Colonic mucosa (tissue), 4 donors: ENCODE measurements at regions not wholly inside any gene's neighbourhood (a gene's known extent, or its start where the extent isn't known, plus 50 kb on each side); places are given as distances from the start of the nearest gene placed in this dataset.
A peak's percentile ranks its signal among the peaks of the same experiment; 100 is the strongest.

ENCODE experiments used
- DNase-seq: peaks from one replicate; pipeline ENCODE4 v3.0.0-alpha.2; 2020
- H3K27ac ChIP-seq: fragments of 200-600 bp; one replicate; pipeline ENCODE4 v1.8.0; 2021
- H3K27me3 ChIP-seq: fragments of 200-600 bp; one replicate; pipeline ENCODE4 v1.8.0; 2021
- H3K36me3 ChIP-seq: fragments of 200-600 bp; one replicate; pipeline ENCODE4 v1.8.0; 2021
- H3K4me1 ChIP-seq: fragments of 200-600 bp; one replicate; pipeline ENCODE4 v1.8.0; 2021; ENCODE audit warnings: mild to moderate bottlenecking
- H3K4me3 ChIP-seq: fragments of 200-600 bp; one replicate; pipeline ENCODE4 v1.8.0; 2021
- H3K9ac ChIP-seq, 2 donors: one replicate each; pipeline ENCODE4 v1.7.0; 2013; ENCODE audit warnings: control low read depth in 2 of 2, low read depth in 2 of 2, low read length in 2 of 2
- H3K9me3 ChIP-seq: fragments of 200-600 bp; one replicate; pipeline ENCODE4 v1.8.0; 2021
- intact Hi-C: fragments of 100-400 bp; cut with DNase I; formaldehyde crosslinking; loops from one replicate; pipeline ENCODE4 v1.14.1; 2022
- TF ChIP-seq, protein P1 (sequence below): fragments of 200-600 bp; IDR thresholded peaks from one replicate; pipeline ENCODE4 v1.8.0; 2022; ENCODE audit warnings: antibody characterized with exemption, mild to moderate bottlenecking
- donor health status: healthy.
- donor health status: DM: no; HTN: no; CAD: no.
- donor health status: DM: no; HTN: no; CAD: no.

DNA sequence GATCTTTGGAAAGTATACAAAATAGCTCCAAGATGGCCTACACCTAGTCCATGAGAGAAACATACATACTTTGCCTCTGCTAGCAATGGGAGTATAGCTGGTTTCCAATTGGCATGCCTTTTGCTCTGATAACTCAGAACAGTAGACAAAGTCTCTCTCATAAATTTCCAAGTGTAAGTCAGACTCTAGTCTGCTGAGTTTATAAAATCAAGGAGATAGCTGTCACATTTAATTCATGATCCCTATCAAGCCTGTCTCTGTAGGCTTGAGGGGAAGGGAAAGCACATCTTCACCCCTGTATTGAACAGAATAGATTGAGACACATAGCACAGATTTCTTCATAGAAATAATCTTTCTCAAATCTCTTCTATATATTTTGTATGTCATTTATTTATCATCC lies 87.8 kb upstream of the HTR1B start:
- intact Hi-C loops, result no loop called here
- TF ChIP-seq, protein P1, sequence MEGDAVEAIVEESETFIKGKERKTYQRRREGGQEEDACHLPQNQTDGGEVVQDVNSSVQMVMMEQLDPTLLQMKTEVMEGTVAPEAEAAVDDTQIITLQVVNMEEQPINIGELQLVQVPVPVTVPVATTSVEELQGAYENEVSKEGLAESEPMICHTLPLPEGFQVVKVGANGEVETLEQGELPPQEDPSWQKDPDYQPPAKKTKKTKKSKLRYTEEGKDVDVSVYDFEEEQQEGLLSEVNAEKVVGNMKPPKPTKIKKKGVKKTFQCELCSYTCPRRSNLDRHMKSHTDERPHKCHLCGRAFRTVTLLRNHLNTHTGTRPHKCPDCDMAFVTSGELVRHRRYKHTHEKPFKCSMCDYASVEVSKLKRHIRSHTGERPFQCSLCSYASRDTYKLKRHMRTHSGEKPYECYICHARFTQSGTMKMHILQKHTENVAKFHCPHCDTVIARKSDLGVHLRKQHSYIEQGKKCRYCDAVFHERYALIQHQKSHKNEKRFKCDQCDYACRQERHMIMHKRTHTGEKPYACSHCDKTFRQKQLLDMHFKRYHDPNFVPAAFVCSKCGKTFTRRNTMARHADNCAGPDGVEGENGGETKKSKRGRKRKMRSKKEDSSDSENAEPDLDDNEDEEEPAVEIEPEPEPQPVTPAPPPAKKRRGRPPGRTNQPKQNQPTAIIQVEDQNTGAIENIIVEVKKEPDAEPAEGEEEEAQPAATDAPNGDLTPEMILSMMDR, result no peak
- no peak for DNase-seq
- Histone ChIP-seq H3K4me1 (no peaks in the 10 kb centered on the region), H3K27me3 (no peaks in the 10 kb centered on the region), H3K9ac (no peak overlapping the region), H3K27ac (no peak overlapping the region), H3K9me3 (no peaks in the 10 kb centered on the region), H3K4me3 (no peak overlapping the region), H3K36me3 (no peaks in the 10 kb centered on the region)

DNA sequence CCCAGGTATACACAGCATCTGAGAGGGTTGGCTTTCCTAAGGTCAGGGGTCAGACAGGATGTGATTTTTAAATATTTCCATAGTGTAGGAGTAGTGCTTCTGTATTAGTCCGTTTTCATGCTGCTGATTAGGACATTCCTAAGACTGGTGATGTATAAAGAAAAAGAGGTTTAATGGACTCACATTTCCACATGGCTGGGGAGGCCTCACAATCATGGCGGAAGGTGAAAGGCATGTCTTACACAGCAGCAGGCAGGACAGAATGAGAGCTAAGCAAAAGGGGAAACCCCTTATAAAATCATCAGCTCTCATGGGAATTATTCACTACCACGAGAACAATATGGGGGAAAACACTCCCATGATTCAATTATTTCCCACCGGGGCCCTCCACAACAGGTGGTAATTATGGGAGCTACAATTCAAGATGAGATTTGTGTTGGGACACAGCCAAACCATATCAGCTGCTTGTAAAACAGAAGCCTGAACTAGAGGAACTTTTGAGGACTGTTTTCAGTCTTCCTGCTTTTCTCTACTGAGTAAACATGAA lies 91.0 kb upstream of the MEI4 start:
- Histone ChIP-seq H3K27me3 (no peaks in the 10 kb centered on the region), H3K4me3 (no peak overlapping the region), H3K9ac (no peak overlapping the region), H3K36me3 (no peaks in the 10 kb centered on the region), H3K27ac (no peak overlapping the region), H3K9me3 (no peaks in the 10 kb centered on the region), H3K4me1 (no peaks in the 10 kb centered on the region)
- peak; percentile 38 for DNase-seq
- TF ChIP-seq, protein P1, result no peak
- intact Hi-C loops, result no loop called here

DNA sequence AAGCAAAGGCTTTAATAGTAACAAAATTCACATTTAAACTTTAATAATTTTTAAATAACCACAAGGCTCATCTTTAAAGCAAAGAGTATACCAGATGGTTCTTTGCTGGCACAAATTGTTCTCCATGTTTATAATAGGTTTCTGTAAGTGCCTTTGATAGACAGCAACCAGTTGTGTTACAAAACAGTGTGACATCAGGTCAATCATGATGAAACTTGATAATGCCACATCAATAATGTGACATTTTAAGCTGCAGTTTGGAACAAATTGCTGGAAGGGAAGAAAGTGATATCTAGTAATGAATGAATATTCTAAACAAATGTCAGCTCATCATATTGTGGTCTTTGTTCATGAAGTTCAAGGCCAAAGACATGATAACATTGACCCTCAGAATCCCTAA lies 87.5 kb upstream of the MEI4 start:
- TF ChIP-seq, protein P1, result no peak
- DNase-seq, result no peak
- Histone ChIP-seq H3K4me3 (no peak overlapping the region), H3K36me3 (no peaks in the 10 kb centered on the region), H3K27ac (no peak overlapping the region), H3K9me3 (no peaks in the 10 kb centered on the region), H3K27me3 (no peaks in the 10 kb centered on the region), H3K4me1 (no peaks in the 10 kb centered on the region), H3K9ac (no peak overlapping the region)
- intact Hi-C loops, result no loop called here

DNA sequence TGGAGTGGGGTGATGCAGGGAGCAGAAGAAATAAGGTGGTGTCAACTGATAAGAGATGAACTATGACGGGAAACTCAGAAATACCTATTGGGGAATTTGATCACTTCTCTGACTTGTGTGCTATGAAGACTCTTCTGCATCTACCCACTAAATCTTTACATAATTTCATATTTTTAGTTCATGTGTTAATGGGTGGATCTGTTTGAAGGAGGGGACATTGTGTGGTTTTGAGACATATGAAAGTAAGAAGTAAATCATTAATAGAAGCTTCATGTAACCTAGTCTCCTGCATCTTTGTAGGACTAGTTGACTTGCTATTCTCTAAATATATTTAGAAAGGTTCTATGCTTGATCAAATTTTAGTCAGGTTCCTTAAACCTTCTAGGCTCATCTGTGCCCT lies 86.6 kb upstream of the MEI4 start:
- Histone ChIP-seq H3K27ac (no peak overlapping the region), H3K27me3 (no peaks in the 10 kb centered on the region), H3K36me3 (no peaks in the 10 kb centered on the region), H3K4me3 (no peak overlapping the region), H3K9ac (no peak overlapping the region), H3K4me1 (no peaks in the 10 kb centered on the region), H3K9me3 (no peaks in the 10 kb centered on the region)
- DNase-seq, result no peak
- TF ChIP-seq, protein P1, result no peak
- intact Hi-C loops, result no loop called here

DNA sequence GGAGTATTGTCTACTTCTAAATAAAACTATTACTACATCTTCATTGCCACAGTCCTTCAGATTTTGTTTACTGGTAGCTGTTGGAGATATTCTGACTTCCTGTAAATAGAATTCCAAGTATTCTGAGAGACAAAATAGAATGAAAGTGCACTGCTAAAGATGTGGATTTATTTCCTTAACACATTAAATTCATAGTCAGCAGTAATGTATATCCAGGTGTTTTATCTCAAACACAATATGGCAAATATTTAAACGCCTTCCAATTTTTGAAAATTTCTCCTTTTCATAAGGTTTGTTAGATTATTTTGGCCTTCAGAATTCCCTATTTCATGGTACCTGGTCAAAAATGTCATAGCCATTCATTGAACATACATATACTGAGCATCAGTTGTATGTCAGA lies 84.3 kb upstream of the MEI4 start:
- intact Hi-C loops, result no loop called here

More for the DNA sequence above, 84.3 kb upstream of the MEI4 start:
- TF ChIP-seq, protein P1, result no peak
- H3K27ac ChIP-seq, result no peak overlapping the region
- DNase-seq, result no peak
- H3K27me3 ChIP-seq, result no peaks in the 10 kb centered on the region
- no peak overlapping the region for H3K4me3 ChIP-seq
- no peak overlapping the region for H3K9ac ChIP-seq
- H3K36me3 ChIP-seq, result no peaks in the 10 kb centered on the region
- no peaks in the 10 kb centered on the region for H3K4me1 ChIP-seq
- no peaks in the 10 kb centered on the region for H3K9me3 ChIP-seq
